GM19395 (cell line): ENCODE measurements at regions not wholly inside any gene's neighbourhood (a gene's known extent, or its start where the extent isn't known, plus 50 kb on each side); places are given as distances from the start of the nearest gene placed in this dataset.

Experiments used
- ATAC-seq: cut with Tn5 transposase; IDR thresholded peaks from one replicate; pipeline ENCODE4 v1.9.1; 2021; ENCODE audit warnings: mild to moderate bottlenecking, moderate library complexity; ENCODE audit not compliant: unreplicated experiment

DNA sequence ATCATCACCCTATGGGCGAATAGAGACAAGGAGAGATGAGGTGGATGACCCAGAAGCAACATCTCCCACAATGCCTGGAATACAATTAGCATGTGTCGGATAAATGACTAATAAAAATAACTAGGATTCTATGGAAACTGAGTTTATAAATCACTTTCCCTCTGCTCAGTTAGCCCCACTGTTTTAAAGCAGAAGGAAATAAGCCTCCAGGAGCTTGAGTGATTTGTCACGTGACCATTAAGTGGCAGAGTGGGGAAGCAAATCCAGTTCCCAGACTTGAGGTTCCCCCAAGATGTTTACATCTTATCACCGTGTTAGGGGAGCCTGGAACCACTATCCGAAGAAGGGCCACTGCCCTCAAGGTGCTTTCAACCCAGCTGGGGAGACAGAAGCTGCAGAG is 136.5 kb upstream of the CCND2 start:
- ATAC-seq, result no peak

DNA sequence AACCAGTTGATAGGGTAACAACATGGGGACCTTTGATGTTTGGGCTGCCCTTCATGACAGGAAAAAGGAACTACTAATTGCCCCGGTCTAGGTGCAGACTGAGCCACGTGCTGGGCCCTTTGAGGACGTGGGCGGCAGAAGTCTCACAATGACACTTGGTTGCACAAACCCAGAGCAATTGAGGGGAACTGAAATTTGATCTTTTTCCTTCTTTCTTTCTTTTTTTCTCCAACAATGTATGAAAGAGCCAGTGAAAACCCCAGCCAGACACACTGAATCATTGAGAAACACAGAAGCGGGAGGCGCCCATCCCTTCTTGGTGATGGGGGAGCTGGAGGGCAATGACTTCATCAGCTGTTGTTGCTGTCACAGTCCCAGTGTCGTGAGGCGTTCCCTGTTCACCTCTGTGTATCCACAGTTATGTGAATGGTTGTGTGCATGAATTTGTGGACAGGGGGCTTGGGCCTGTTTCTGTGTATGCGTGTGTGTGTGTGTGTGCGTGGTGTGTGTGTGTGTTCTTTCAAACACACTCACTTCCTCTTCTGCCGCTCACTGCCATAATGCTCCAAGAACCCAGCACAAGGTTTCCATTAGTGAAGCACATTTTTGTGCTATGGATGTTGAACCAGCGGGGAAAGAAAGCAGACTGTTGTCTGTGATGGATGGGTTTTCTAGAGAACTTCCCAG is 137.5 kb upstream of the CCND2 start:
- peak; percentile 80 for ATAC-seq

DNA sequence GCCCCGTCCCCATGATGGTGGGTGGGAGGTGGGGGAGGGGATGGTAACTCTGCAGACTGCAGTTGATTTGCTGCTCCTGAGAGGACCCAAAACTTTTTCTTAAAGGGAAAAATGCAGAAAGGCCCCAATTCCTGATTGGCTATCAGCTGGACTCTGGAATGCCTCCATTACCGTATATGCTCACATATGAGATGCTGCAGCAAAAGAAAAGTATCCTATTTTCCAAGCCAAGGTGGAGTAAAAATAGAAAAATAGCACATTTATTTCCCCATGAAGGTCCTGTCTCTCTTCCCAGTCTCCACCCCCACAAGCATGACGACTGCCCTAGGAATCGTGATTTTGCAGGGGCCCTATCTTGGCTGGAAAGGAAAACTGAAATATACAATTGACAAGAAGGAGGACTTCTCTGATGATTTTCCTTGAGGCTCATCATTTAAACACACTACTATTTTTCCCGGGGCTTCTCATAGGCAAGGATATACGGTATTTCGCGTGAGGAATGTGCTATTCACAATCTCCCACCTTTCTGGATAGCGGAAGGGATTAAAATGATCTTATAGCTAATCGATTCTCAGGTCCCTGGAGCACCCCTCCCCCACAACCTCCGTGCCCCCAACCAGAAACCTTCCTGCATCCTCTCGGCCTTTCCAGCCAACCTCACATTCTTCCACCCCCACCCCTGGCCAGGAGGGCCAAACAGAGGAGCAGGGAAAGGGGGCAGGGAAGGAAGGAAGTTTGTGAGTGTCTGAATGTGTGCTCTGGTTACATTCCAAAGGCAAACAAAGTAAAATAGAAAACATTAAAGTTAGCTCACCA is 138.9 kb upstream of the CCND2 start:
- ATAC-seq, result no peak

- ATAC-seq, result no peak
Observed at GRCh38 chr12:4133636-4134447, 139.7 kb upstream of the CCND2 start.

DNA sequence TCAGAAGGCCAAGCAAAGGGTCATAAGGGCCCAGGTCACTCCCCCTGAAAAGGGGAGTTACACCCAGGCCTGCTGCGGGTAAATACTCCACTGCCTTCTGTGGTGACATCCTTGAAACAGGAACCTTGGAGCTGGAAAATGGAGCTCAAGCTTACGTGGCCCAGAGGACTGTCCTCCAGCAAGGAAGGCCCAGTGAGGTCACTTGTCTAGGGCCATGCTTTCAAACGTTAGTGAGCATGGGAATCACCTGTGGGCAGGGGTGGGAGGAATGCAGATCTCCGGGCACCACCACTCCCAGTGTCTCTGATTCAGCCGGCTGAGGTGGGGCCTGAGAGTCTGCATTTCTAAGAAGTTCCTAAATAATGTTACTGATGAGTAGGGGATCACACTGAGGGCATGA is 140.5 kb upstream of the CCND2 start:
- ATAC-seq, result no peak

- ATAC-seq, result no peak
Observed at GRCh38 chr12:4121506-4122020, 152.0 kb upstream of the CCND2 start.

- ATAC-seq, result no peak
Observed at GRCh38 chr12:4120316-4120917, 153.1 kb upstream of the CCND2 start.

- peak; percentile 79 for ATAC-seq
Observed at GRCh38 chr12:4119157-4119761, 154.3 kb upstream of the CCND2 start.

GRCh38 chr12:4118601-4119156 is 154.9 kb upstream of the CCND2 start:
- ATAC-seq, result peak; percentile 37

DNA sequence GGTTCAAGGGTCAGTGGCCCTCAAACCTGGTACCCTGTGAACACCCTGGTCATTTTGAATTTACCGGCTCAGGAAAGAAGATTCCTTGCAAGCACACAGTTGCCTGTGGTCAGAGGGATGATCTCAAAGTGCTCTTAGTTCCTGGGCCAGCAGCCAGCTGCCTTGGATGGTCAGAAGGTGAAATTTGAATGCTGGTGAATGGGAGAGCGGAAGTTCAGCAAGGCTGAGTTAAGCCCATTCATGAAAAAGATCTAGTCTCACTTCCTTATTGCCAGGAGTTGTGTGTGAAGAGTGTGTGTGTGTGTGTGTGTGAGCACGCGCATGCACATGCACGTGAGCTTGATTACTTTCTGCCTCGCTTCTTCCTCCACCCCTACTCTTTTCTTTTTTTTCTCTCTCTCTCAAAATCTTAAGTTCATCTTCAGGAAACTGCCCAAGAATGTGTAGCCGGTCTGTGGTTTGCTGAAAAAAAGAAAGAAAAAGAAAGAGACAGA is 155.5 kb upstream of the CCND2 start:
- ATAC-seq, result peak; percentile 43

GRCh38 chr12:4117386-4118016 is 156.1 kb upstream of the CCND2 start:
- ATAC-seq, result peak; percentile 10

DNA sequence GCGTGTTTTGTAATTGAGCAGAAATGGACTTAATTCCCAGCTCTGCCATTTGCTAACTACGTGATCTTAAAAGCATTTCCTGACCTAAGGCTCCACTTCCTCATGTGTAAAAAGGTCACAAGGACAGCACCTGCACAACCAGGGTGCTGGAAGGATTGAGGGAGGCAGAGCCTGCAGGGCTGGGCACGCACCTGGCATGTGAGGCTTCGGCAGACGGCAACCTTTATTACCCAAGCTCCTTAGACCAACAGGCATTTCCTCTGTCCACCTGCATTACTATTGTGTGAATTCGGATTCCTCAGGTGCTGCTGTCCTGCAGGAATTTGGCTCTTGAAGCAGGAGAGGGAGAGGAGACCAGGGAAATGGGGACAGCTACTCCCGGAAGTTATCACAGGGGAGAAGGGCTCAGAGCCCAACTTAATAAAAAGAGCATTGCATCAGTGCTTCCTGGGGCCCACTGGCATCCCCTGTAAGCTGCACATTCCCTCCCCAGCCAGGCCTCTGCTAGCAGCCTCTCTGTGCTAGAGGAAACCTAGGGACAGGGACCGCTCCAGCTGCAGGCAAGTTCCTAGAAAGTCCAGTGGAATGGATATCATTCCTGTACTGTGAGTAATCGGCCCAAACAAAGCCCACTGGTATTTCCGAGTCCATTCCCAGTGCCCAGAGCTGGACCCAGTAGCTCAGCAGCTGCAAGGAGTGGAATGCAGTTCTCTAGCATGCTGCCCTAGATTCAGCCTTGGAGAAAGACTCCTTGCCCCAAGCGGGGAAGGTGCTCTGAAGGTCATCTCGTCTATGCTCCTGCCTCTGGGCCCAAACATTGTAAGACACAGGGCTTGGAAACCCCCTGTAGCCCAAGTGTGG is 157.1 kb upstream of the CCND2 start:
- no peak for ATAC-seq

DNA sequence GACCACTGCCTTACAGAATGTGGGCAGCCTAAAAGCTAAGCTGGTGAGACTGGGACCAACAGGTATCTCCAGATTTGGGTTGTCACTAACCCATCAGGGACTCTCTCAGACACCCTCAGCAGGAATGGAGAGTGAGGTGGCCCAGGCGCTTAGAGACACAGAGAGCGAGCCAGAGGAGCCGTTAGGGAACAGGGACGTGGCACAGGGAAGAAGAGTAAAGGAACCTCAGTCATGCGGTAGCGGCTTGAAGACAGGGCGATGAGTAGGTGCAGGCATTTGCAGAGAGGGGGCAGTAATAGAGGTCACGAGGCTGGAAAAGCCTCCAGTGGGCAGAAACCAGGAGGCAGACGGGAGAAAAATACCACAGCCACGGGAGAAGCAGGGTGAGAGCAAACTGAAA is 158.0 kb upstream of the CCND2 start:
- no peak for ATAC-seq

DNA sequence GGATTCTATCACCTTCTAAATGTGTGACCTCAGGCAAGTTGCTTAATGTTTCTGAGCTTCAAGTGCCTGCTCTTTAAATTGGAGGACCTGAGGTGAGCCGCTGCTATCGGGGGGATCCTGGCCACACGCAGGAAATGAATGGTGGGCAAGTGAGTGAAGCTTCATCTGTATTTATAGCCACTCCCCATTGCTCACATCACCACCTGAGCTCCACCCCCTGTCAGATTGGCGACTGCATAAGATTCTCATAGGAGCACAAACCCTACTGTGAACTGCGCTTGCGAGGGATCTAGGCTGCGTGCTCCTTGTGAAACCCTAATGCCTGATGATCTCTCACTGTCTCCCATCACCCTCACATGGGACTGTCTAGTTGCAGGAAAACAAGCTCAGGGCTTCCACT is 158.6 kb upstream of the CCND2 start:
- ATAC-seq, result no peak

DNA sequence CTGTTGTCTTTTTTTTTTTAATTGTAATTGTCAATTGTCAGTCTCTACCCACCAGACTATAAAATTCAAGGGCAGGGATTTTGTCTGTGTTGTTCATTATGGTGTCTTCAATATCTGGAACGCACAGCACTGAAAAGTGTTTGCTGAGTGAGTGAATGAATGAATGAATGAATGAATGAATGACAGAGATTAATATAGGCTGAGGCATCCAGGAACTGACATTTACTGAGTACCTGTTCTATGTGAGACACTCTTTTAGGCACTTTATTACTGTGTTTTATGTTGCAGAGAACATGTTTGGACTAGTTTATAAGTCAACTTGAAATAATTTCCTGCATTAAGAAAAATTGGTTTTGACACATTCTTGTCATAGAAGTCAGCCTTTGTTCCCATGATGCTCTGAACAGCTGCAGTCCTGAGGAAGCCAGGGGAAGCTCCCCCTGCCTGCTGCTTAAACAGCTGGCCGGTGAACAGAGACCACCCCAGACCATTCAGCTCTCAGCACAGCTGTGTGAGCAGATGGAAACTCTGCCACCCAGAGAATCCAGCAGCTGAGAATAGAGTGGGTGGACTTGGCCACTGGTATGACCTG is 160.7 kb upstream of the CCND2 start:
- no peak for ATAC-seq

- ATAC-seq, result no peak
Observed at GRCh38 chr12:4112290-4112689, 161.3 kb upstream of the CCND2 start.

DNA sequence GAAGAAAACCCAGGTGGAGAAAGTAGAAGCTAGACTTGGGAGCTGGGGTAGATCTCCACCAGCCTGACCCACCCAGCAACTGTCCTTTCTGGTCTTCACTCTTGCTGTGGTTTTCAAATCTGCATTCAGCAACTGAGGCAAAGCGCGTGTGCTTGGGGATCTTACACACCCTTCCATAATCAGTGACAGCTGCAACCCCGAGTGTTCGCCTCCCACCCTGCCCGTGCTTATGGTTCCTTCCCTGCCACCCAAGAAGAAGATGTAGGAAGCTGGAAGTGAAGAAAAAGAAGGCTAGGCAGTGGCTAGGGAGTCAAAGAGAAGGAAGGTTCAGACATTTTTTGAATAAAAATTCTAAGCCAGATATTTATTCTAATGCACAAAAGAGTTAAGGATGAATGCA is 162.6 kb upstream of the CCND2 start:
- ATAC-seq, result no peak

GRCh38 chr12:4109826-4110225 is 163.7 kb upstream of the CCND2 start:
- ATAC-seq, result no peak
